GM21825 (cell line): ENCODE measurements at regions not wholly inside any gene's neighbourhood (a gene's known extent, or its start where the extent isn't known, plus 50 kb on each side); places are given as distances from the start of the nearest gene placed in this dataset.

Source experiments
- ATAC-seq: cut with Tn5 transposase; IDR thresholded peaks from one replicate; pipeline ENCODE4 v1.9.1; 2021; ENCODE audit warnings: mild to moderate bottlenecking, moderate library complexity; ENCODE audit not compliant: unreplicated experiment

DNA sequence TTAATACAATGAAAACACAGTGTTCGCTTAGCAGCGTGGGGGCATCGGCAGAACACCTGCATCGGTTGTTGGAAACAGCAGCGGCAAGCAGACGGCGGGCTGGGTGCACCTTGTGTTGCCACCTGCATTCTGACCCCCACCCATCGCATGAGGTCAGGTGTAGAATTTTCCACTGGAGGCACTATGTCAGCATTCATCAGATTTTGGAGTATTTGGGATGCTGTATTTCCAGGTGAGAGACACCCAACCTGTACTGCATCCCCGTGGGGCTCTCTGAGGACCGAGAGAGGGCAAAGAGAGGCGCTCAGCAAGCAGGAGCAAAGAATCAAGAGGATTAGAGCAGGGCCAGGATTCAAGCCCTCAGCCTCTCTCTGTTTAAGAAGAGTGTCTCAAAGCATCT lies 116.4 kb upstream of the MGMT start:
- no peak for ATAC-seq

DNA sequence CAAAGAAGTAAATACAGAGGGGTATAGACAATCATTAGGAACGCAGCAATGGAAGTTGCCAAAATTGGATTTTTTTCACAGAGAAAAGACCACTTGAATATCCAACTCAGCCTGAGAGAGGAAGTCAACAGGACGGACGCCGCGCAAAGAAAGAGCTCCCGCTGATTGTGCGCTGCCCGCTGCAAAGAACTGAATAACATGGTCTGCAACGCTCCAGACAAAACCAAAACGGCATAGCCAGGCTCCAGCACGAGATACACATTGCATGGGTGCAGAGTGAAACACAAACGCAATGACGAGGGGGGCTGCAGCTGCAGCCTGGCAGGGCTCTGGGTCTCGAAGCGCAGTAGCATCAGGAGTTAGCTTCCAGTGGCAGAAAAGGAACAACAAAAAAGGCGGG lies 113.9 kb upstream of the MGMT start:
- no peak for ATAC-seq

DNA sequence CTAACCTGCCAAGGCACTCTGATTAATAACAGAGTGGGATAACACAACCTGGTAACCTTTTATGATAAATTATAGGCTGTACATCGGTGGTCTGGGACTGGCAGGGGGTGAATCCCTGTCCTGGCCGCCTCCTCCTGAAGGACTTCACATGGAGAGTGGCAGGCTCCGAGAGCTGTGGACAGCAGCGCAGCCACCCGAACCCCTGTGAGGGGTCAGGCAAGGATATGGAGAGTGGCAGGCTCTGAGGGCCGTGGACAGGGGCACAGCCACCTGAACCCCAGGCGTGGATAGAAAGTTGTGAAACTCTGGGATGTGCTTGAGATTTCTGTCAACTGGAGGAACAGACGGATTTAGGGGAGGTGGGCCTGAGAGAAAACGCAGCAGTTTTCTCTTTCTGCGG lies 107.0 kb upstream of the MGMT start:
- no peak for ATAC-seq

DNA sequence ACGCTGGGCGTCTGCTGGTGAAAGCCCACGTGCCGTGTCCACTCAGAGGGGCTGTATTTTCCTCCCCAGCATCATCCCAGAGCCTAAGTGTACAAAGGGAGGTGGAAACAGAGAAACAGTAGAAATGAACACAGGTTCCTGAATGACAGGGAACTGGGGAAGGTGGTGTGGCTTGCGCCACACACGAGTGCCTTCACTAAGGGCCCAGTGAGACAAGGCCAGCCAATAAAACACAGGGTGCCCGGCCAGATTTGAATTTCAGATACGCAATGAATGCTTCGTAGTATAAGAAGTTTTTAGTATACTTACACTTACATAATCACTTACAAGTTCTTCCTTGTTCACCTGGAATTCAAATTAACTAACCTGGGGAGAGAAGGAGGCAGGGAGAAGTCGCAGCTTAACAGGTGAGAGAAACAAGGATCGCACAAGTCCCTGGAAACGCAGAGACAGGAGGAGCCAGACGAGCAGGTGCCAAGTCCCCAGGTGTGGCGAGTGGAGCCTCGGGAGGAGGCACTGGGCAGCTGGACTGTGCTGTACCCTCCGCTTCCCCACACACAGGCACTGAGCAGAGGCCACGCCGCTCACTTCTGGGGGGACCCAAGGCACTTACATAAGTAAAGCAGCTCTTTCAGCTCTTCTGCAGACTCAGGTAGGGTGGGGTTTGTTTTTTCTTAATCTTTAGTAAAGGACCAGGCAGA lies 105.2 kb upstream of the MGMT start:
- ATAC-seq, result no peak

DNA sequence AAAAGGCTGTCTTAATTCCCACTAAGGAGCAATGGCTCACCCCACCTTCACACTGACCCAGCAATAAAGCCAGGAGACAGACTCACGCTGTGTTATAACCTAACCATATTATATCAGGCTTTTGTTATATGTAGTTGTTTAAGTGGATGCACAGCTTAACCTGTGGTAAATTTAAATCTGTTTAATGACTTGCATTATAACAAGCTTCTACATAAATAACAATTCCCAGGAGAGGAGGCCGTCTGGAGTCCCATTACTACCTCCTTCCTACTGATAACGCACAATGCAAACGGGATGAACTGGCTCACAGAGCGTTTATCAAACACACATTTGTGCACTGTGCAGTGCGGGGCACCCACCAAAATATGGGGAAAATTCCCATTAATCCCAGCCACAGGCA lies 102.1 kb upstream of the MGMT start:
- no peak for ATAC-seq

DNA sequence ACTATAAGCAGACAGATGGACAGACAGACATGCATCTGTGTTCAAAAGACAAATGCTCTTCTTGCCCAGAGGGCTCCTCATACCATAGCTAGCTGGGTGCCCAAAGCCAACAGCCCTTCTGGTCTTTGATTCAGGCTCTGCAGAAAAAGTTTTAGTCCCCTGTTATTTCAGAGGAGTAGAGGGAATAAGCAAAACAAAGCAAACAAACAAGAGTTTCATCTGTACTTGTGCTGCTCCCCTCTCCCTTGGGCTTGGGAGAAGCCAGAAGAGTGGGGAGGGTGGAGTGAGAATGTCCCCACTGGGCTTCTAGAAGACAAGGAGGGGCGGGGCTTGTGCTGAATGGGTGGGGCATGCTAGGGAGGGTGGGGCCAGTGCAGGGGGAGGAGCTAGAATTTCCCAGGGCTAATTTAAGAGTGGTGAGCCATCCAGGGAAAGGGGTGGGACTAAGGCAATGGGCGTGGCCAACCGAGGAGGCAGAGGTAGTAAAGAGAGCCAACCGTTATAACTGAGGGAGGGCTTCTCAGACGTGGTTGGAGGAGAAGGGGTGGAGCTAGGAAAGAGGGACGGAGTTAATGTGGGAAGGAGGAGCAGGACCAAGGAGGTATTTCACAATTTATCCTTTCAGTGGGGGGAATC lies 101.2 kb upstream of the MGMT start:
- ATAC-seq, result no peak

DNA sequence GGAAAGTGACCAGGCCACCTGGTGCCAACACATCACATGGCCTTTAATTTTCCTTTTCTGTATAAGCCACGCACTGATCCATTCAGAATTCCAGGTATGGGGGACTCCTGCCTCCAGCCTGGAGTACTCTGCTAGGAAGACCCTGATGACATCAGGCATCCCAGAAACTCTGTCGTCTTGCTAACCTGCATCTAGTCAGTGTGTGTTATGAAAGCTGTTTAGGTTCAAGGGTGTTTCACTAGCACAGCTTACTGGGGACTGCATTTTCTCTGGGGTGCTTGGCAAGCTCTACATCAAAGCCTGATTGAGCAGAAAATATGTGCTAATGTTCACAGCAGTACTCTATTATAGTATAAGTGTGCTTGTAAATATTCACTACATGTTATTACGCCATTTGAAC lies 100.6 kb upstream of the MGMT start:
- ATAC-seq, result no peak

DNA sequence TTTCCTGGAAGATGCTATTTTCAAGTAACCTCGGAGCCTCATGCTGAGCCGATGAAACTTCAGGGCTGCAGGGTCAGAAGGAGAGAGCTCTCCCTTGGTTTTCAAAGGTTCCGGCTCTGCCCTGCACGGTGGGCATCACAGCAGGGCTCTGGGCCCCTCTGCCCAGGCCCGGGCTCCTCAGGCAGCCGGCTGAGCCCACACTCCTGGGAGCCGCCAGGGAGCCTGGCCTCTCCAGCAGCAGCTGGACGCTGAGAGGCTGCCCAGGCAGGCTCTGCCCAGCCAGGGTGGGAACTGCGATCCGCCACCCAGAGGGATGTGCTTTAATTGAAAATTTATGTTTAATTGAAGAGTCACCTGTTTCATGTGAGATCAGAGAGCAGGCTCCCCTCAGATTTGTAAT lies 97.5 kb upstream of the MGMT start:
- no peak for ATAC-seq

DNA sequence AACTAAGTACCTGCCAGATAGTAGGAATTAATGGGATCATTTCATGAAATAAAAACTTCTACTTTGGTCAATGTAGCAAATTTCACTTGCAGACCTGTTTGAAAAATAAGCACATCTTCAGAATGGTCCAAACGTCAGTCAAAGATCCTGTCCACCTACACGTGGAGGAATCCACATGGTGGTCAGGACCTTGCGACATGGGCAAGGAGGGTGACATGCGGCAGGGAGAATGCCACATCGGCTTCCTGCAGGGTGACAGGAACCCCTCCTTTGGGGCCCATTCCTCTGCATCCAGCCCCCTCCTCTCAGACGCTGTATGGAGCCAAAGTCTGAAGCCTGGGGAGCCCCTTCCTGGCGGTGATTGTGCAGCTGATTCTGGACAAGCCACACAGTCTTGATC lies 95.5 kb upstream of the MGMT start:
- ATAC-seq, result no peak

DNA sequence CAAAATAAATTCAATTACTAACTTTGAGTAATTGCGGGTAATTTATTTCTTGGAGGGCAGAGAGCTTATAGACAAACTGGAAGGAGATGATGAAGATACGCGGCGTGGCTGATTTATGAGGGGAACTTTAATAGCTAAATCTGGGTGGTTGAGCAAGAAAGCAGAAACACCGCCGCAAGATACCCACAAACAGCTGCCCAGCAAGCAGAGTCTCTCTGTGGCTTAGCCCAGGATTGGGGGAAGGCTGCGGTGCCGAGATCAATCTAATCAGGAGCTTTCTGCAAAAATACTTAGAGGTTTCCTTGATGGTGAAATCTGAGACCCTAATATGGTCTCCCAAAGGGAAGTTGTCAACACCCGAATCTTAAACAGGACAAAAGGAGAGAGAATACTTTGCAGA lies 94.9 kb upstream of the MGMT start:
- ATAC-seq, result no peak

DNA sequence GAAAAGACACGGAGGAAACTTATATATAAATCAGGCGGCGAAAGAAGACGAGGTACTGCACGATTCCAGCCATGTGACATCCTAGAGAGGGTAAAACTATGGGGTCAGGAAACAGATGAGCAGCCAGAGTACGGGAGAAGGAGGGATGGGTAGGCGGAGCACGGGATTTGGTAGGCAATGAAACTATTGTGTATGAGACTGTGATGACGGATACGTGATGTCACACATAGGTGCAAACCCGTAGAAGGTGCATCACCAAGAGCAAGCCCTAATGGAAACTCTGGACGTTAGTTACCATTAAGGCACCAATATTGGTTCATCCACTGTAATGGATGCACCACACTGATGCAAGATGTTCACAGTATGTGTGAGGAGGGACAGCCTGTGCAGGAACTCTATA lies 93.8 kb upstream of the MGMT start:
- no peak for ATAC-seq

DNA sequence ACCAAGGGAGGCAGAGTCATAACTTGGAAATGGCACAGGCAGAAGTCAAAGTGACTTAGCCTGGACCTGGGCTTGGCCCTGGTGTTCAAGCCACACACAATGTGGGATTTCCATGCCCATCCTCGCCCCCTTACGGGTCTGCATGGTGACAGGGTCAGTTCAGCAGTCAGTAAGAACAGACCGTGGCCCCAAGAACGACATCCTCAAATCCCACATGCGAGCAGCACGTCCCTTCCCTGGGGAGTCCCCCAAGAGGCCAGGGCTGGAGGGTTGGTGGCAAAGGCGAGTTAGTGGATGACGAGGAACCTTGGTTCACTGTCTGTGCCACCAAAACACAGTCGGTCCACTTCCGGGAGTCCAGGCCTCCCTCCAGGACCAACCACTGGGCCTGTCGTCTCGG lies 93.3 kb upstream of the MGMT start:
- ATAC-seq, result no peak

DNA sequence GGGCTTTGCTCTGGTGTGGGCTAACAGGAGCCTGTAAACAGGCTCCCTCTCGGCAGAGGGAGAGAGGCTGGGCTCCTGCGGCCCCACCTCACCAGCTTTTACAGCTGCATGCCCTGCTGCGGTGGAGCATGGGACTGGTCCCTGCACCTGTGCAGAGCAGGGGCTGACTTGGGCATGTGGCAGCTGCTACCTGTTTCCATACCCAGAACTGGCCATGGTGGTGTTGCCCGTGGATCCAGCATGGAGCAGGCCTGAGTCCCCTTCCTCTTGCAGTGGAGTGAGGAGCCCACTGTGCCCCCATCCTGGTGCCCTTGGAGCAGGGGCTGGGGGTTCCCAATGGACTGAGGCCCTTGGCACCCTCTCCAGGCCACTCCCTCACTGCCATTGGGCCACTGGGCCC lies 91.9 kb upstream of the MGMT start:
- no peak for ATAC-seq

DNA sequence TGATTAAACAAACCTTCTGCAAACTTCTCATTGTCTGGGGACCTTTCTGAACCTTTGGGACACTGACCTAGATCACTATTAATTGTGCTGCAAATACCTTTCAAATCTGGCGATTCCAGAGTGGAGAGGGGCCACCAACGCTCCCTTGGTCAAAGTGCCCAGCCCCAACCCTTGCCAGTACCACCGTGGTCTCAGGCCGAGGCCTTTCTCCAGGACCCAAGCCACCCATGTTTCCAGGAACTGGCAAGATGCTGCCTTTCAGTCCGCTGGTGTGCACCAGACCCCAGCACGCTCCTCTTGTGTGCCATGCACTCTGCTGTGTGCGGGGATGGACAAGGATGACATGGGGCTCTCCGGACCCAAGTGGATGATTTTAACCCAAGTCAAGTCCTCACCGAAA lies 91.1 kb upstream of the MGMT start:
- ATAC-seq, result no peak

DNA sequence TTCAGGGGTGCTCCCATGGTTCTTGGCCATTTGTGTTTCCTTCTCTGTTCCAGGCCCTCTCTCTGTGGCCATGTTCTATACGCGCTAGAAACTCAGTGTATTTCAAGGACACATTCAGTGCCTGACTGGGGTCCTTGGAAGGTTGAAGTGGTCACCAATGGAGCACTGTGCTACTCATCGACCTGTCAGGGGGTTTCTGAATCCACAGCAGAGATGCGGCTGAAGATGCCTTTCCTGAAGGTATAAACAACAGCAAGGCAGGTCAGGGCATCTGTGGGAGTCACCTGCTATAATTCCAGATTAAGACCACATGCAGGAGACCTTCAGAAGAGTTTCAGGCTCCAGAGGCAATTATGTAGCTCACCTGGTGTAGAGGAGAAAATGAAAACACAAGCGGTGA lies 86.8 kb upstream of the MGMT start:
- ATAC-seq, result no peak

DNA sequence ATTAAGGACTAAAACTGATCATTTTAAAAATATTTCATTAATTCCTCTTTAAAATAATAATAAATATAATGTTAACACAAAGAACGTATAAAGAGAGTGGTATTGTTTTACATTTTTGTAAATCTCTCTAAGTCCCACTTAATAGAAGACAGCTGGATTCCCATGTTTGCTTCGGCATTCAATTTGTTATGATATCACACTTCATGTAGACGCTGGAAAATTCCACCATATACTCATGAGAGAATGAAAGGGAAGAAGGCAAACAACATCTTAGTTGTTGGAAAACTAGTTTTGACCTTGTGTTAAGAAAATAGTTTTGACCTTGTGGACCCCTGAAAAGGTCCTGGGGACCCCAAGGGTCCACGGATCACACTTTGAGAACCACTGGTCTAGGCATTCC lies 85.3 kb upstream of the MGMT start:
- no peak for ATAC-seq

DNA sequence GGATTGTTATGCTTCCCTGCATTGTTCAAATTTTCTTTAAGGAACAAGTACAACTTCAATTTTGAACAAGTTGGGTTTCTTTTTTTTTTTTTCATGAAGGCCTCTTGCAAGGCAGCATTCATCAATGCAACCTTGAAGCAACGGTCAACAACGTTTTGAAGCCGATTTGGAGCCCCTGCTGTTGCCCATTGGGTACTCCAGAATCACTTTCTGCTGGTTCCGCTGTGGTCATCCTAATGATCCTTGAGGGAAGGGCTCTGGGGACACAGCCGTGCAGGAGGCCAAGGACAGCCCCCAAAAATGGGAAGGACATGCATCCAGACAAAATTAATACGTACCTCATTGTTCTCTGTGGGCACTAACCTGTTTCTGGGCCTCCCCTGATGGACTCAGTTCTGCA lies 84.6 kb upstream of the MGMT start:
- no peak for ATAC-seq

DNA sequence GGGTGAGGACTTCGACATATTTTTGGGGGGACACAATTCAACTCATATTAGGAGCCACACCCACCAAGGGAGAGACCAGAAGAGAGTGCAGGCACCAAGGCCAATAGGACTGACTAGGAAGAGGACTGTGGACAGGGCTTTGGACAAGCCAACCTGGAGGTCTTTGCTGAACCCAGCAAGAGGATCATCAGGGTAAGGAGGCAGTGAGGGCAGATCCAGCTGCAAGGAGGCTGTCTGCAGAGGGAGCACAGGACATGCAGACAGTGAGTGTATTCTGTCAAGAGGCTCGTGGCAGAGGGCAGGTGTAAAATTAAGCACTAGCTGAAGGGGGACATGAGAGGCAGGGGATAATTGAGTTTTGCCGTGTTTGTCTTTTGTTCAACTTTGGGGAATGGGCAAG lies 83.4 kb upstream of the MGMT start:
- no peak for ATAC-seq

DNA sequence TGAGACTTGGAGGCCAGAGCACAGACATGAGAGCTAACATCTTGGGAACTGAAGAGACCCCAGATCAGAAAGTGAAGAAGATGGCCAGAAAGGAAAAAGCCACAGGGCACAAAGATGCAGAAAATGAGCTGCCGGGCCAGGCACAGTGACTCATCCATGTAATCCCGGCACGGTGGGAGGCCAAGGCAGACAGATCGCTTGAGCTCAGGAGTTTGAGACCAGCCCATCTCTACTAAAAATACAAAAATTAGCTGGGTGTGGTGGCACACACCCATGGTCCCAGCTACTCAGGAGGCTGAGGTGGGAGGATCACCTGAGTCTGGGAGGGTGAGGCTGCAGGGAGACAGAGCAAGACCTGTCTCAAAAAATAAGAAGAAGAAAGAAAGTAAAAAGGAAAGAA lies 81.4 kb upstream of the MGMT start:
- ATAC-seq, result no peak

DNA sequence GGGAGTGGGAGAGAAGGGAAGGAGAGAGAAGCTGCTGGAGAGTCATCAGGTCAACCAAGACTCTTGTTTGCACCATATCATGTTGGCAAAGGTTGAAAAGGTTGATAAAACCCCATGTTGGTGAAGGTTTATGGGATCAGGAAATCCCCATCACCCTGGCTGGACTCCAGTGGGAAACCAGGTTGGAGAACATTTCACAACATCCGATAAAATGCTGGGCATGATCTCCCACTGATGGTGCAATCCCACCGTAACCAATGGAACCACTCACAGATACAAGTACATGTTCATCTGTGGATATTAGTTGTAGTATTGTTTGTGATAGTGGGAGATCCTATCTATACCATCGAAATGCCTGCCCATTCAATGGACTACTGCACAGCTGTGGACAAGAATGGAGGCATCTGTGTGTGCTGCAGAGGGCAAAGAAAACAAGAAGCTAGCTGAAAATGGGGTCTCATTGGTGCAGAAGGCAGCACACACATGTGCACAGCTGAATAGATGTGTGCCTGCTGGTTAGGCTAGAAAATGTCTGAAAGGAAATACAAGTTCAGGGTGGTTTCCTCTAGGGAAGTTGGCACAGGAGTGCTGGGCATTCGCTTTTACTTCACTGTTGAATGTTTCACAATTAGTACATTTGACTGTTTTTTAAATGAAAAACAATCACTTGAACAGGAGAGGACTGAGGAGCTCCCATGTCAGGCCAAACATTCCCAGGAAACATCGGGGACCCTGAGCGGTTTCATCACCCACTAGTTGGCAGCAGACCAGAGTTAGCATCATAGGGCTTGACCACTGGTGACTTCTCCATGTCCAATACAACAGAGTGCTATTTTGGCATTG lies 80.4 kb upstream of the MGMT start:
- no peak for ATAC-seq

DNA sequence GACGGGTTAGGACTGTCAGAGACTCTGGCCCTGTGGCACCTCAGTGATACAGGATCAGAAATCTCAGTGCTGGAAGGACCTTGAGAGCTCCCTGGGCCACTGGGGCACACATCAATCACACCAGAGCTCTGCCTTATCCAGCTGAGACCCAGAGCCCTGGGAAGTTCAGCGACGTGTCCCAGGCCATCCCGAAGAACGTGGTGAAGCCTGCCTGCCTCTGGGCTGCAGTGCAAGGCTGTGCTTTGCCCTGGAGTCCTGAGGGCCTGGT lies 79.8 kb upstream of the MGMT start:
- ATAC-seq, result no peak

DNA sequence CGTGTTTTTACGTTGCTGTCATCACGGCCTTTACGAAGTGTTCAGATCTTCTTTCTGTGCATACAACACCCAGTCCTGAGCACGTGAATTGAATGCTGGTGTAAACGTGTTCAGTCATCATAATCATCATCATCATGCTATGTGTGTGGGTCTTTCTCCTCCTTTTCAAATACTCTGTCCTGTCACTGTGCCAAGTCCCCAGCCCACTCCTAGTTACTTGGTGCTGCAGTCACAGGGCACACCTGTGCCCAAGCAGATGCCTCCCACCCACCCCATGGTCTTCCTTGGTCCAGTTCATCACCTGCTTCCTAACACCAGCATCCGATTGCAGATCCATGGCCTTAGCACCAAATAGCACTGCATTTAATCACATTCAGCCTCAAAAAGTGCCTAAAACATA lies 78.6 kb upstream of the MGMT start:
- no peak for ATAC-seq

DNA sequence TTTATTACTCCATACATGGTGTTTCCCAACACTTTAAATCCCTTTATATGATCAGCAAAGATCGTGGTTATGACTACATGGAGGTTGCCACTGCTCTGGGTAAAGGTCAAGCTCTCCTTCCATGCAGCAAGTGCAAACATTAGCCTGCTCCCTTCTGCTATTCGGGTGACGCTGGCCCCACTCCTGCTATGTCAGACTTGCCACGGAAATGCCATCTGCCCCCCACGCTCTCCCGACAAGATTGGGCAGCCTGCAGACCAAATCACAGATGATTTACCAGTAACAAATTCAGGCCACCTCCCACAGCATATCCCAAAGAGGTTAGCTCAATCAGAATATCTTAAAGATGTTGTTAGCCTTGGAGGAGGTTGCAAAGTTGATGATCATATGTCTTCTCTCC lies 77.8 kb upstream of the MGMT start:
- no peak for ATAC-seq
